ENCODE measurements at regions not wholly inside any gene's neighbourhood (a gene's known extent, or its start where the extent isn't known, plus 50 kb on each side); places are given as distances from the start of the nearest gene placed in this dataset.

GRCh38 chr11:134636071-134636470 lies 224.0 kb upstream of the B3GAT1 start:
- Histone ChIP-seq H3K27me3 (replicated peaks) (no peaks in the 10 kb centered on the region), H3K27ac (no peak overlapping the region), H3K4me1 (replicated peaks) (no peaks in the 10 kb centered on the region), H3K9me3 (replicated peaks) (no peaks in the 10 kb centered on the region), H3K4me3 (no peak overlapping the region), H3K36me3 (no peaks in the 10 kb centered on the region)
- DNase-seq (ENCODE audit: low read depth in 1 of 2, low spot score in 2 of 2), result no peak

- no peaks in the 10 kb centered on the region for H3K27me3 ChIP-seq (replicated peaks)
- DNase-seq (ENCODE audit: low read depth in 1 of 2, low spot score in 2 of 2), result no peak
- no peak overlapping the region for H3K27ac ChIP-seq
- no peak overlapping the region for H3K4me3 ChIP-seq
- H3K9me3 ChIP-seq (replicated peaks), result no peaks in the 10 kb centered on the region
- H3K4me1 ChIP-seq (replicated peaks), result no peaks in the 10 kb centered on the region
- H3K36me3 ChIP-seq, result no peaks in the 10 kb centered on the region
These were observed 223.1 kb upstream of the B3GAT1 start for GRCh38 chr11:134634897-134635831.

- Histone ChIP-seq H3K4me1 (replicated peaks) (no peaks in the 10 kb centered on the region), H3K4me3 (no peak overlapping the region), H3K27me3 (replicated peaks) (no peaks in the 10 kb centered on the region), H3K9me3 (replicated peaks) (no peaks in the 10 kb centered on the region), H3K36me3 (no peaks in the 10 kb centered on the region), H3K27ac (no peak overlapping the region)
- no peak for DNase-seq (ENCODE audit: low read depth in 1 of 2, low spot score in 2 of 2)
These were observed 221.2 kb upstream of the B3GAT1 start for GRCh38 chr11:134633276-134633675.

GRCh38 chr11:134632347-134633119 lies 220.5 kb upstream of the B3GAT1 start:
- H3K27ac ChIP-seq, result no peak overlapping the region
- no peaks in the 10 kb centered on the region for H3K9me3 ChIP-seq (replicated peaks)
- no peaks in the 10 kb centered on the region for H3K36me3 ChIP-seq
- H3K4me1 ChIP-seq (replicated peaks), result no peaks in the 10 kb centered on the region
- H3K27me3 ChIP-seq (replicated peaks), result no peaks in the 10 kb centered on the region
- DNase-seq (ENCODE audit: low read depth in 1 of 2, low spot score in 2 of 2), result no peak
- no peak overlapping the region for H3K4me3 ChIP-seq

- DNase-seq (ENCODE audit: low read depth in 1 of 2, low spot score in 2 of 2), result no peak
- H3K27me3 ChIP-seq (replicated peaks), result no peaks in the 10 kb centered on the region
- no peak overlapping the region for H3K27ac ChIP-seq
- no peaks in the 10 kb centered on the region for H3K9me3 ChIP-seq (replicated peaks)
- no peaks in the 10 kb centered on the region for H3K4me1 ChIP-seq (replicated peaks)
- no peak overlapping the region for H3K4me3 ChIP-seq
- no peaks in the 10 kb centered on the region for H3K36me3 ChIP-seq
These were observed 218.8 kb upstream of the B3GAT1 start for GRCh38 chr11:134630861-134631260.

- Histone ChIP-seq H3K27ac (no peak overlapping the region), H3K4me1 (replicated peaks) (no peaks in the 10 kb centered on the region), H3K36me3 (no peaks in the 10 kb centered on the region), H3K27me3 (replicated peaks) (no peaks in the 10 kb centered on the region), H3K9me3 (replicated peaks) (no peaks in the 10 kb centered on the region), H3K4me3 (no peak overlapping the region)
- DNase-seq (ENCODE audit: low read depth in 1 of 2, low spot score in 2 of 2), result no peak
These were observed 216.4 kb upstream of the B3GAT1 start for GRCh38 chr11:134628426-134628825.

- DNase-seq (ENCODE audit: low read depth in 1 of 2, low spot score in 2 of 2), result no peak
- H3K4me3 ChIP-seq, result no peak overlapping the region
- H3K27me3 ChIP-seq (replicated peaks), result no peaks in the 10 kb centered on the region
- H3K27ac ChIP-seq, result no peak overlapping the region
- no peaks in the 10 kb centered on the region for H3K36me3 ChIP-seq
- no peaks in the 10 kb centered on the region for H3K9me3 ChIP-seq (replicated peaks)
- no peaks in the 10 kb centered on the region for H3K4me1 ChIP-seq (replicated peaks)
These were observed 214.0 kb upstream of the B3GAT1 start for GRCh38 chr11:134626032-134626431.

- Histone ChIP-seq H3K4me3 (no peak overlapping the region), H3K27me3 (replicated peaks) (no peaks in the 10 kb centered on the region), H3K36me3 (no peaks in the 10 kb centered on the region), H3K4me1 (replicated peaks) (no peaks in the 10 kb centered on the region), H3K27ac (no peak overlapping the region), H3K9me3 (replicated peaks) (no peaks in the 10 kb centered on the region)
- no peak for DNase-seq (ENCODE audit: low read depth in 1 of 2, low spot score in 2 of 2)
These were observed 213.6 kb upstream of the B3GAT1 start for GRCh38 chr11:134625631-134626030.

GRCh38 chr11:134625151-134625550 lies 213.1 kb upstream of the B3GAT1 start:
- H3K27ac ChIP-seq, result no peak overlapping the region
- DNase-seq (ENCODE audit: low read depth in 1 of 2, low spot score in 2 of 2), result no peak
- no peaks in the 10 kb centered on the region for H3K36me3 ChIP-seq
- H3K27me3 ChIP-seq (replicated peaks), result no peaks in the 10 kb centered on the region
- H3K9me3 ChIP-seq (replicated peaks), result no peaks in the 10 kb centered on the region
- no peak overlapping the region for H3K4me3 ChIP-seq
- no peaks in the 10 kb centered on the region for H3K4me1 ChIP-seq (replicated peaks)

- no peak for DNase-seq (ENCODE audit: low read depth in 1 of 2, low spot score in 2 of 2)
- Histone ChIP-seq H3K36me3 (no peaks in the 10 kb centered on the region), H3K27ac (no peak overlapping the region), H3K4me1 (replicated peaks) (no peaks in the 10 kb centered on the region), H3K27me3 (replicated peaks) (no peaks in the 10 kb centered on the region), H3K9me3 (replicated peaks) (no peaks in the 10 kb centered on the region), H3K4me3 (no peak overlapping the region)
These were observed 212.3 kb upstream of the B3GAT1 start for GRCh38 chr11:134624166-134624920.

GRCh38 chr11:134623711-134624110 lies 211.7 kb upstream of the B3GAT1 start:
- Histone ChIP-seq H3K4me1 (replicated peaks) (no peaks in the 10 kb centered on the region), H3K4me3 (no peak overlapping the region), H3K36me3 (no peaks in the 10 kb centered on the region), H3K27me3 (replicated peaks) (no peaks in the 10 kb centered on the region), H3K27ac (no peak overlapping the region), H3K9me3 (replicated peaks) (no peaks in the 10 kb centered on the region)
- DNase-seq (ENCODE audit: low read depth in 1 of 2, low spot score in 2 of 2), result no peak

GRCh38 chr11:134622458-134622857 lies 210.4 kb upstream of the B3GAT1 start:
- Histone ChIP-seq H3K9me3 (replicated peaks) (no peaks in the 10 kb centered on the region), H3K27me3 (replicated peaks) (no peaks in the 10 kb centered on the region), H3K36me3 (no peaks in the 10 kb centered on the region), H3K4me1 (replicated peaks) (no peaks in the 10 kb centered on the region), H3K27ac (no peak overlapping the region), H3K4me3 (no peak overlapping the region)
- DNase-seq (ENCODE audit: low read depth in 1 of 2, low spot score in 2 of 2), result no peak

- no peak for DNase-seq (ENCODE audit: low read depth in 1 of 2, low spot score in 2 of 2)
- no peaks in the 10 kb centered on the region for H3K36me3 ChIP-seq
- no peaks in the 10 kb centered on the region for H3K9me3 ChIP-seq (replicated peaks)
- H3K27ac ChIP-seq, result no peak overlapping the region
- no peaks in the 10 kb centered on the region for H3K4me1 ChIP-seq (replicated peaks)
- no peak overlapping the region for H3K4me3 ChIP-seq
- no peaks in the 10 kb centered on the region for H3K27me3 ChIP-seq (replicated peaks)
These were observed 205.3 kb upstream of the B3GAT1 start for GRCh38 chr11:134617360-134617759.

GRCh38 chr11:134616038-134616437 lies 204.0 kb upstream of the B3GAT1 start:
- H3K27ac ChIP-seq, result no peak overlapping the region
- H3K9me3 ChIP-seq (replicated peaks), result no peaks in the 10 kb centered on the region
- H3K27me3 ChIP-seq (replicated peaks), result no peaks in the 10 kb centered on the region
- H3K36me3 ChIP-seq, result no peaks in the 10 kb centered on the region
- H3K4me1 ChIP-seq (replicated peaks), result no peaks in the 10 kb centered on the region
- H3K4me3 ChIP-seq, result no peak overlapping the region
- DNase-seq (ENCODE audit: low read depth in 1 of 2, low spot score in 2 of 2), result no peak
